Choroid plexus epithelial cell (primary cell): ENCODE measurements at regions not wholly inside any gene's neighbourhood (a gene's known extent, or its start where the extent isn't known, plus 50 kb on each side); places are given as distances from the start of the nearest gene placed in this dataset.

Experiments used
- DNase-seq: peaks from one replicate; pipeline ENCODE4 v3.0.0-alpha.2; 2010; ENCODE audit warnings: low read depth
- H3K4me3 ChIP-seq: 2 replicates; pipeline ENCODE4 v1.5.1; 2011; ENCODE audit warnings: low read depth, mild to moderate bottlenecking, control low read depth, low read length, moderate library complexity
- TF ChIP-seq, protein P1 (sequence below): conservative IDR thresholded peaks from 2 replicates; pipeline ENCODE4 v1.5.1; 2011; ENCODE audit warnings: low read depth, mild to moderate bottlenecking, control low read depth, inconsistent platforms, low read length, moderate library complexity

DNA sequence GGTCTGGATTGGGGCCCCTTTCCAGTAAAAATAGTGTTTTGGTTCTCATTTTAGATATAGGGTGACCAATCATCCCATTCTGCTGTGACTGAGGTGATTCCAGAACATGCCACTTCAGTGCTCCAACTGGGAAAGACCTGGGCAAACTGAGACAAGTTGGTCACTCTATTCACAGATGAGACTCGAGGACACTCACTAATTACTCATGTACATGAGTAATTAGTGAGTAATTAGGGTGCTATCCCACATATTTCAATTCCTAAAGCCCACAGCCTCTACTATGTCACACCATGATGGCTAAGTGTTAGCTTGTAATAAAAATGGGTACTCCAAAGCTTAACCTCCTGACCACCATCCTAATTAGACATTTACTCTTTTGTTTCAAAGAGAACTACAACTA is 86.0 kb downstream of the CBLN4 start:
- TF ChIP-seq, protein P1, sequence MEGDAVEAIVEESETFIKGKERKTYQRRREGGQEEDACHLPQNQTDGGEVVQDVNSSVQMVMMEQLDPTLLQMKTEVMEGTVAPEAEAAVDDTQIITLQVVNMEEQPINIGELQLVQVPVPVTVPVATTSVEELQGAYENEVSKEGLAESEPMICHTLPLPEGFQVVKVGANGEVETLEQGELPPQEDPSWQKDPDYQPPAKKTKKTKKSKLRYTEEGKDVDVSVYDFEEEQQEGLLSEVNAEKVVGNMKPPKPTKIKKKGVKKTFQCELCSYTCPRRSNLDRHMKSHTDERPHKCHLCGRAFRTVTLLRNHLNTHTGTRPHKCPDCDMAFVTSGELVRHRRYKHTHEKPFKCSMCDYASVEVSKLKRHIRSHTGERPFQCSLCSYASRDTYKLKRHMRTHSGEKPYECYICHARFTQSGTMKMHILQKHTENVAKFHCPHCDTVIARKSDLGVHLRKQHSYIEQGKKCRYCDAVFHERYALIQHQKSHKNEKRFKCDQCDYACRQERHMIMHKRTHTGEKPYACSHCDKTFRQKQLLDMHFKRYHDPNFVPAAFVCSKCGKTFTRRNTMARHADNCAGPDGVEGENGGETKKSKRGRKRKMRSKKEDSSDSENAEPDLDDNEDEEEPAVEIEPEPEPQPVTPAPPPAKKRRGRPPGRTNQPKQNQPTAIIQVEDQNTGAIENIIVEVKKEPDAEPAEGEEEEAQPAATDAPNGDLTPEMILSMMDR: no peak
- H3K4me3 ChIP-seq: no peak overlapping the region
- DNase-seq: no peak

- no peak overlapping the region for H3K4me3 ChIP-seq
- TF ChIP-seq, protein P1: no peak
- no peak for DNase-seq
Measured at GRCh38 chr20:55918471-55918870, 86.8 kb downstream of the CBLN4 start.

DNA sequence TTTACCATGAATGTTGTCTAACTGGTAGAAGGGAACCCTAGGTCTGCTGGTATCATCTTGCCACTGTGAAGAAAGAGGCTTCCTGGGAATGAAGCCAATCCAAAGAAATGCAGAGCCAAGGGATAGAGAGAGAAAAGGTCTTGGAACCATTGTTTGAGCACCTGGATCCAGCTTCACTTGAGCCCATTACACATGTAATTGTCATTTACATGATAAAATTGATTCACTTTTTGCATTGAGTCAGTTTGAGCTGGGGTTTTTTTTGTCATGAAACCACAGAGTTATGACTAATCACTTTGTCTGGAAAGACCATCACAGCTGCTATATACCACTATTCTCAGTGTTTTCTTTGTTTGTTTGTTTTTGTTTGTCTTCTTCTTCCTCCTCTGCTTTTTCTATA is 112.3 kb downstream of the CBLN4 start:
- TF ChIP-seq, protein P1: no peak
- no peak overlapping the region for H3K4me3 ChIP-seq
- DNase-seq: no peak

GRCh38 chr20:55888685-55889084 is 116.6 kb downstream of the CBLN4 start:
- no peak overlapping the region for H3K4me3 ChIP-seq
- TF ChIP-seq, protein P1: no peak
- no peak for DNase-seq

DNA sequence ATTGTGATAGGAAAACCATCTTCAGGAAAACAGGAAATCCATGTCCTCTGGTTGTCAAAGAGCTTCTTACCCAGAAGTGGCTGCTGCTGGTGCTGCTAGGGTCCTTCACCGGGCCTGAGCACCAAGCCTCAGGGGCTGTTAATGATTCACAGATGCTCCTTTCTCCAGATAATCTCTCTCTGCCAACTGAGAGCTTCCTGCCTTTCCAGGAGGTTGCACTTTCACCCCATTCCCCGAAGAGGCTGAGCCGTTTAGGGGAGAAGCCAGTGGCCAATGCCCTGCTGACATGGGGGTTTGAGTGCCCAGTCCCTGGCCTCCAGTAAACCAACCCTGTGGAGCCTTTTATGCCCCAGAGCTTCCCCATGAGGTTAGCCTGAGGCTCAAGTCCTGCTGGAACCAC is 122.4 kb downstream of the CBLN4 start:
- no peak for DNase-seq
- TF ChIP-seq, protein P1: no peak
- H3K4me3 ChIP-seq: no peak overlapping the region

DNA sequence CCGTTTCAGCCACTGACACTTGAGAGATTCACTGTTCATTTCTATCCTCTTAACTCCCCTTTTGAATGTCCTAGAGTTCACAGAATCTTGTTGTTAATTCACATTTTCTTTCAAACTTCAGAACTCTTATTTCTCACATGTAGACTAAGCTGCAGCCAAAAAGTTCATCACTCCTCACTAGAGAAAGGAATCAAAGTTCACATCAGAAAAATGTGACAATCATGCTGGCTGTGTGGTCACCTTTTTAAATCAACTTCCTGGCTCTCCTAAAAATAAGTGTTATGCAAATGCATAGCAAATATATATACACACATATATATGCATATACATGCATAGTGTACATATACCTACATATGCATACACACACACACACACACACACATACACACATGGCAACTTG is 123.0 kb downstream of the CBLN4 start:
- no peak for DNase-seq
- TF ChIP-seq, protein P1: no peak
- H3K4me3 ChIP-seq: no peak overlapping the region

DNA sequence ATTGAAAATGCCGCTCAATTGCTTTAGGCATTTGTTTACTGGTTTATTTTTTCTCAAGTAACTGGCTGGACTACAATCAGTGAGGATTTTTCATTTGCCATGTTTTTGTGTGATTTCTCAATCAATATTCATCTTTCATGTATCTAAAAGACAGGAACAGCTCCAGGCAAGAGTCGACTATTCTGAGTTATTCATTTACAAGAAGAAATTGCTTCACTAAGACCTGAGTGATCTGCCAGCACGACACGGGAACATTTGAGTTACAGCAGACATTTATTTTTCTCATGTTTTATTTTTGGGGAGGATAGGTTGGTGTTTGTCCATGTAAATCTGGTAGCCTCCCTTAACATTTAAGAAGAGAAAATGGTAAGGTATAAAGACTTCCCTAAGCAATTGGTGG is 124.1 kb downstream of the CBLN4 start:
- TF ChIP-seq, protein P1: no peak
- no peak overlapping the region for H3K4me3 ChIP-seq
- no peak for DNase-seq
